DMS 273 (cell line): ENCODE measurements at regions not wholly inside any gene's neighbourhood (a gene's known extent, or its start where the extent isn't known, plus 50 kb on each side); places are given as distances from the start of the nearest gene placed in this dataset.
A peak's percentile ranks its signal among the peaks of the same experiment; 100 is the strongest.

Experiments
- DNase-seq: peaks from one replicate; lab custom pipeline; 2025; ENCODE audit not compliant: unreplicated experiment; lab: John Stamatoyannopoulos, UW

DNA sequence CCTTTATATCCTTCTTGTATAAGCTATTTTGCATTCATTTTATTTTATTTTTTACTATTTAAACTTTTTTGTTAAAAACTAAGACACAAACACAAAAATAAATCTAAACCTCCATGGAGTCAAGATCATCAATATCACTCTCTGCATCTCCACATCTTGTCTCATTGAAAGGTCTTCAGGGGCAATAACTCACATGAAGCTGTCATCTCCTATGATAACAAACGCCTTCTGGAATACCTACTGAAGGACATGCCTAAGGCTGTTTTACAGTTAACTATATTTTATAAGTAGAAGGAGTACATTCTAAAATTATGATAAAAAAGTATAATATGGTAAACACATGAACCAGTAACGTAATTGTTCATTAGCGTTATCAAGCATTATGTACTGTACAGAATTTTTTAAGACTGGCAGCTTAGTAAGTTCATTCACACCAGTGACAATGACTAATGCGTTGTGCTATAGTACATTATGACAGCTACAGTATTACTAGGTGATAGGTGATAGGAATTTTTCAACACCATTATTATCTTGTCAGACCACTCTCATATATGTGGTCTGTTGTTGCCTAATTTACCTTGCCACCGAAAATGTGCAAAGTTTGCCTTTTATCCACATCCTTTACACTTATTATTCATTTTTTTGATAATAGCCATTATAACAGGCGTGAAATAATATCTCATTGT, 390.7 kb upstream of the SLITRK1 start:
- DNase-seq, result no peak

DNA sequence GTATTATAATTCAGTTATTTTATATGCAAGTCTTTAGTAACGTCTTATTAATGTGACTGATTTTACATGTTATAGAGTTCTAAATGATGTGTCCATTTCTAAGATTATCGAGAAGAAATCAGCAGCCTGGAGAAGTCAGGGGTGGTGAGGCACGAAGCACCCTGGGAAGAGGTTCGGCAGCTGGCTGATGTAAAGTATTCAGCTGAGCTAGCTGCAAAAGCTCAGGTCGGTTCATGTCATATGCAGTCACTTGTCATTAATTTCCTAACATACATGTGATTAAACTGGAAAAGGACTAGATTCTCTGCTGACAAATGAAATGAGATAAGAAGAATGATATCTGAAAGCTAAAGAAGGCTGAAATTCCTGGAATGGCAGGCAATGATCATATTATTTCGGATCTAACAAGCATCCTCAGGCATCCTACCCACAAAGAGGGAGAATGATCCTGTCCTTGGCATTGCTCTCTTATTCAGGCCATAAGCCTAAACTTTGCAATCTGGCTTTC, 383.0 kb upstream of the SLITRK1 start:
- no peak for DNase-seq

DNA sequence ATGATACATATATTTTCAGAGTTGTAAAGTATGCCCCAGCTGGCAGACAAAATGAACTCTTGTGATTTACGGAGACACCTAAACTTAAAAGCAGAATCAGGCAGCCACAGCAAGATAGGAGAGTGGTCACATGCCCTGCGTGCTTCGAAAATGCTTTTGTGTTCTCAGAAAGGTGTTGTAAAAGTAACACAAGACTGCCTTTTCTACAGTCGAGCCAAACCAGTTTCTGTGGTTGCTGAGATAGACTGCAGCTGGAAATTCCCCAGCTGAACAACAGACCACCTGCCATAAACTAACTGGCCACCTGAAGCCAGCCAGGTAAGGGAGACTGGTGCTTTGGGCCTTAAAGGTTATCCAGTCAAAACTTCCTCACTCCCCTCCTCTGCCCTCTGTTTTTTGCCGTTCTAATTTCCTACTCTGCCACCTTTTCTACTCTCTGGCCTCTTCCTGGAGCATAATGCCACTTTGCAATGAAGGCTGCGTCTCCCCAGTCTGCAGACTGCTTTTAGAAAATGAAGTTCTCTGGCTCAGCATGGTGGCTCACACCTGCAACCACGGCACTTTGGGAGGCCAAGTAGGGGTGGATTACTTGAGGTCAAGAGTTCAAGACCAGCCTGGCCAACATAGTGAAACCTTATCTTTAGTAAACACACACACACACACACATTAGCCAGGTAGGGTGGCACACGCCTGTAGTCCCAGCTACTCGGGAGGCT, 381.2 kb upstream of the SLITRK1 start:
- DNase-seq, result no peak

DNA sequence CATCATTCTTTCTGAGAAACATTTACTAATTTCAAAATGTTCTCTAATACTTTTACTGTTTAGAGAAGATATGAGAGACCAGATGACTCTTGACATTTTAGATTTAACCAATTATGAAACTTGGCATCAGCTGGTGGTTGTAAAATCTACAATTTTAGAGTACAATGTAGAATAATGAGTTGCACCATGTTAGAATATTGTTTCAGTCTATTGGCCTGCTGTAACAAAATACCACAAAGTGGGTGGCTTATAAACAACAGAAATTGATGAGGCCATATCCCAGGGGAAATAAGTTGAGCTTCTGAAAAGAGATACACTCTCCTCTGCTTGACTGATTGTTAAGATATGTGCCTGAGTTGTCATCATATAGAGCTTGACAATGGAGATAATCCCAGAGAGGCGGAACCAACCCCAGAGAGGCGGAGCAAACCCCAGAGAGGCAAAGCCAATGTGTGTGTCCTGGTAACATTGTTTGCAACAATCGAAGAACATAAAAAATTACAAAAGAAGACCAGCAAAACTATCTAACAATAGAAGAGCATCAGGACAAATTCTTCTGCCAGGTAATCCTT, 373.0 kb upstream of the SLITRK1 start:
- DNase-seq, result no peak

DNA sequence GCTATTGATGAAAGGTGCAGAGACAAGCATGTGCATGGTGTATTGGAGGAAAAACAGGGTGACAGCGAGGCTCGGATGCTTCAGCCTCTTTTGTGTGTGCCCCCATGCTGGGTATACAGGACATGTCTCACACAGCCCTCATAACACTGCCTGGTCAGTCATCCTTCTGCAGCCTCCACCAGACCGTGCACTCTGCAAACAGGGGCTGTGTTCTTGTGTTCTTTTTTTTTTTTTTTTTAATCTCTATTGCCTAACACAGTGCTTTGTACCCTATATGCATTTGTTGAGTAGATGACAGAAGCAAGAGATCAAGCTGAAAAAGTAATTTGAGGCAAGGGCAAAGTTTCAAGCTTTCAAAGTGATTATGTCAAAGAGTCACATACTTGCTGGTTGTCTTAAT, 367.2 kb upstream of the SLITRK1 start:
- no peak for DNase-seq

DNA sequence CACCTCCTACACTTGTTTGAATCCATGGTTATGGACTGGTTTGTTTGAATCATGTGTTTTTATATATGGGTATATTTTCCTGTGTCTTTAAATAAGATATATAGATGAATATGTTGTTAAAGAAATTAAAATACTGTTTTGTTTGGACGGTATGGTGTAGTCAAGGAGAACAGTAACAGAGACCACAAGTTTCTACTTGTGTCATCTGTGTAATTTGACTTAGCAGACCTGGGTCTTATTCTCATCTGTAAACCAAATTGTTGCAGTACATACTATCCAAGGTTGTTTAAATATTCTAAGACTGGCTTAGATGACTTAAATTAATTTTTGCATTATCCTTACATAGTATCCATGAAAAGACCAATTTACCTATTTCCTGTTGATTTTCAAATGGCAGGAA, 361.1 kb upstream of the SLITRK1 start:
- no peak for DNase-seq

DNA sequence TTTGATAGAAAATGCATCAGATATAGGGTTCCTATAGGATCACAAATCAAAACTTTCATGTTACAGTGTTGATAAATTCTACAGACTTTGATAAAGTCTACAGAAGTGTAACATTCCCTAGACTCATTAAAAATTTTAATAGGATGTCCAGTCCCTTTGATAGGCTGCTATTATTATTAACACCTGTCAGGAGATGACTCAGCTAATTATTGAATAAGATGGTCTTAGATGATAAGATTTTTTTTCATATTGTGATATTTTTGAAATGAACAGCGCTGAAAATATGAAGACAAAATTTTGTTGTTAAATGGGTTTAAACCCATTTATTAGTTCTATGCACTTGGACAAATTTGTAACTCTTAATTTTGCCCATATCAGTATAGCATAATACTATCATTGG, 356.8 kb upstream of the SLITRK1 start:
- DNase-seq, result no peak

DNA sequence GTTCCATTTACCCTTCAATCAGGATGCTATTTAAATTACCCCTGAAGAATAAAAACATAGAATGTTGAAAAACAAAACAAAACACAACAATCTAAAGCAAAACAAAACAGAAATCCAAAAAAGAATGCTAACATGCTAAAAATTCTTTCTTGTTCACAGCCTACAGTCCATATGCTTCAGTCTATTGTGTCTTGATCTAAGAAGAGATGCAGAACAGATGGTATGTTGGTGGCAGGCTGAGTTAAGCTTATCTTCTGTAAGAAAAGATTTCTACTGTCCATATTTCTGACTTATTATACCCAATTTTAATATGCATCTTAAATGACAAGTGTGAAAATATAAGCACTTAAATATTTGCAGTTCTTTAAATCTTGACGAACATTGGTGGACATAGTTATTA, 356.1 kb upstream of the SLITRK1 start:
- peak; percentile 42 for DNase-seq

DNA sequence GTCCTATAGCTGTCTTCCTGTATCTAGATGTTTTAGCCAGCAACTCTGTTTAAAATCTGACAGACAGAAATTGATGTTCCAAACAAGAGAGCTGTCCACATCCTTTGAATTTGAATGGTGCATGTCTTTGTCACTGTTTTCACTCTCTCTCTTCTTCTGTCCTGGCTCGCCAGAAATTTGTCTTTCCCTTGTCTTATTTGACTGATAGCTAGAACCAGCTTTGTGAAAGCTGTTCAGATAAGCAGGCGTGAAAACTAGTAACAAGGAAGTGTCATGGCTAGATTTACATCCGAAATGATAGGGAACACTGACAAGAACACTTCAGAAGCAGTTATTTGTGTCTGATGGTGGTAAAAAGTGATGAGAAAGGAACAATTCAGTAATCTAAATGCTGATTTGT, 354.9 kb upstream of the SLITRK1 start:
- DNase-seq, result peak; percentile 8

DNA sequence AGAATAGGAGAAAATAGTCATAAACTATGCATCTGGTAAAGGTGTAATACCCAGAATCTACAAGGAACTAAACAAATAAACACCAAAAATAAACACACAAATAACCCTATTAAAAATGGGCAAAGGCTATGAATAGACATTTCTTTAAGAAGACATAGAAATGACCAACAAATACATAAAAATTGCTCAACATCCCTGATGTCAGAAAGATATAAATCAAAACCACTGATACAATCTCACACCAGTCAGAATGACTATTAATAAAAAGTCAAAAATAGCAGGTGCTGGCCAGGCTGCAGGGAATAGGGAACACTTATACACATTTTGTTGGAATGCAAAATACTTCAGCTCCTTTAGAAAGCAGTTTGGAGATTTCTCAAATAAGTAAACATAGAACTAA, 352.1 kb upstream of the SLITRK1 start:
- DNase-seq, result no peak

DNA sequence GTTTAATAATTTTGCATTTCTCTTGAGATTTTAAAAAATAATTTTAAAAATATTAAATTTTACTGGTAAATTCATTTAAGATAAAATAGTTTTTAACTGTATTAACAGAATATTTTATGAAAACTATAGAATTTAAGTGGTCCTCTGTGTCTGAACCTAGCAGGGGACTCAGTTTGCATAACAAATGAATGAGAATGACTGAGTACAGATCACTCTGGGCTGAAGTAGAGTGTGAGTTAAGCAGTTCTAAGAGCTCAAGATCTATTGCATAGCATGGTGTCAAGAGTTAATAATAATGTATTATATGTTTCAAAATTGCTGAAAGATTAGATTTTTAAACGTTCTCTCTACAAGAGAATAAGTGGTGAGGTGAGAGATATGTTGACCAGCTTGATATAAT, 348.3 kb upstream of the SLITRK1 start:
- DNase-seq, result no peak

DNA sequence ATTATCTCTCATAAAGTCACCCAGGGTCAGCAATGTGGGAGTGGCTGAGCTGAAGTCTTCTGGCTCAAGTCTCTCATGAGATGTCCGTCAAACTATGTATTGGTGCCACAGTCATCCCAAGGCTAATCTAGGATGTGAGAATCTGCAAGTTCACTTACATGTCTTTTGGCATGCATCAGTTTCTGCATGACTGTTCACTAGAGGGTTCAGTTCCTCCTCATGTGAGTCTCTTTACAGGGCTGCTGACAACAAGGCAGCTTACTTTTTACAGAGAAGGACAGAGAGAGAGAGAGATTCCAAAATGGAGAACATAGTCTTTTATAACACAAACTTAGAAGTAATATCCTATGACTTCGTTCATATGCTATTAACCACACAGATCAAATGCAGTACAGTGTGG, 328.8 kb upstream of the SLITRK1 start:
- no peak for DNase-seq

DNA sequence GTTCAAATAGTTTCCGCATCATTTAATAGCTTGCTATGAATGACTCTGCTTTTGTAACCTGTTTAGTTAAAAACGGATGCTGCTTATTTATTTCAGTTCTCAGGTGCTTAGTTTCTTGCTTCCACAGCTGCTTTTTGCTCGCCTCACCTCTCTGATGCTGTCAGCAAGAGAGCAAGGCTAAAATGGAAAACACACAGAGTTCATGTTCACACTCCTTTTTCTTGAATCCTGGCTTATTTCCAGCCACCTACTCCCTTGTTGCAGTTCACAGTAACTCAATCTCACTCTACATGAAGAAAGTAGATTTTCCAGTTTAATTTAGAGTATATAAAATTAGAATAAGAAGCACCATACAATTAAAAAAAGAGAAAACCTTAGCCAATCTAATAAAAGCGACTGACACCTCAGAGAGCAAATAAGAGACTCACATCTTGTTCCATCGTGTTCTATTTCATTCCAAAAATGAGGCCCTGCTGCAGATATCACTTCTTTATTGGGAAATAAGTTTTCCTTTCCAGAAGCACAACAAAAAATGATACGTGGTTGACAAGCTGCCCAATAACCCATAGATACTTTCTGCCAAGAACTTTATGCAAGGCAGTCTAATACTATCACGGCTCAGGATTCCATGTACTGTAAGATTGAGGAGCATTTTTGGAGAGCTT, 326.1 kb upstream of the SLITRK1 start:
- no peak for DNase-seq

DNA sequence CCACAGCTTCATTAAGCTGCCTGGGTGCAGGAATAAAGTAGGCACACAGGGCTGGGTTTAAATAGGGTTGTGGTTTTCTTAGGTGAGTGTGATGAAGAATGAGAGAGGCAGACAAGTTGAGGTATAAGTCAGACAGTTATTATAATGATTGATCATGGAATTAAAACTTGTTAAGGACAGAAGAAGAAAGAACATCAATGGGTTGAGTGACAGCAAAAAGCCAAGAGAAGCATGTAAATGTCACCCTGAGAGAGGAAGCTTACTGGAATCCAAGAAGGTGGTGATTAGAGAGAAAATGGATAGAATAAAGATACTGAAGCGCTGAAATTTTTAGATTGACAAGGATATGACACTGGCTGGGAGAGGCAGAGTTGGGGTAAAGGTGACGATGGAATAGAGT, 325.2 kb upstream of the SLITRK1 start:
- DNase-seq, result no peak

DNA sequence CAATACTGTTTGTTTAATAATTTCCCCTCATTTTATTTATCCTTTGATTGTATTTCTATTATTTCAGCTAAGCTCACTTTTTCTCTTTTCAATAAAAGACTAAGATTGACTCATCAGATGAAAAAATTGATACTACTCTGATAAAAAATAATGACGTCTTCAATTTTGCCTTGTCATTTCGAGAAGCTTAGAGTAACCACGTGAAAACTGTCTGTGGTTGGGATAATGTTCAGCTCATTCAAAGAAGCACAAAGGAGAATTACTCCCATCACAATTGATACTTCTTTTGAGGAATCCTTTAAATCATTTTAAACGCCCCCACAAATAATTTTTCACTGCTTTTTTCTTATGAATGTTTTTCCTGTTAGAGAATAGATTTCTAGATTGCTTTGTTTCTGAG, 318.7 kb upstream of the SLITRK1 start:
- no peak for DNase-seq

DNA sequence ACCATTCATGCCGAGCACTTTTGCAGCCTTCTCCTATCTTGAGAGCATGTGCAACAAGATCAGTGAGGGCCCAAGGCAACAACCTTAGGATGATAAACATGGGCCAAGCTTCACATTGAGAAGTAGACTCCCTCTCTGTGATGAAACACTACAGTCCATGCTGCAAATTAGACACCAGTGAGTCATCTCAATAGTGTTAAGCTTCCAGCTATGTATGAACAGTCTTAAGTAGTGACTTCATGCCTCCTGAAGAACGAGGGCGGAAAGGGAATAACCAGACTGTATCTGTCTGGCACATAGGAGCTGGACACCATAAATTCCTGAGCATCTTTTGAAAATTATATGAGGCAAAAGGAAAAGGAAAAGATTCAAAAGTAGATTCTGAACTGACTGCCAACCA, 309.9 kb upstream of the SLITRK1 start:
- DNase-seq, result no peak

DNA sequence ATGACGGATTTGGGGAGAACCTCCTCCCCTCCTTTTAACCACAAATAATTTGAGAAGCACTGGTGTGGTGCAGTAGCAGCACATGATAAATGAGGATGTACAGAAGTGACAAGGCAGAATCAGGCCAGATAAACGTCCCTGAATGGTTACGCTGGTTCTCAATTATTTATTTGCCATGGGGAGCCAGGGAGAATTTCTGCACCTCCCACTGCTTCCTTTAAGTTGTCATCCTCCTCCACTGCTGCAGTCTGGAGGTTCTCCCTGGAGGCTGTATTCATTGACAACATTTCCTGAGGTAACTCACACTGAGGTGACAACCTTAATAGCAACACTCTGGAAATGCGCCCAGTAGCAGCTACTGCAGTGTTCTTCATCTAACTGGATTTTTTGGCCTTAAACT, 308.9 kb upstream of the SLITRK1 start:
- no peak for DNase-seq

DNA sequence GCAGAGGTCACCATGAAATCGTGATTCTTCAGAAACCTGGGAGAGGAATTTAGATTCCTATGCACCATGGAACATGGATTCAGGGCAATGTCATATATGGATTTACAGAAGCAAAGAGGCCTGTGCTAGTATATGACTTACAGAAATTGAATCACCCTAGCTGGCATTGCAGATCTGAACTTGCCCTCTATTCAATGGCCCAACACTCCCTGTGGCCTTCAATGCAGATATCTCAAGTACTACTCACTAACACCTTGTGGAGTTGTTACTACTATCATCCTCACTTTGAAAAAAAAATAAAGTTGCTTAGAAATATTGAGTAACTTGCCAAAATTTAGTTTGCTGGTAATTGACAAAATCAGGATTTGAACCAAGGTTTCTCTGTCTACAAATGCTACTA, 305.4 kb upstream of the SLITRK1 start:
- DNase-seq, result no peak

DNA sequence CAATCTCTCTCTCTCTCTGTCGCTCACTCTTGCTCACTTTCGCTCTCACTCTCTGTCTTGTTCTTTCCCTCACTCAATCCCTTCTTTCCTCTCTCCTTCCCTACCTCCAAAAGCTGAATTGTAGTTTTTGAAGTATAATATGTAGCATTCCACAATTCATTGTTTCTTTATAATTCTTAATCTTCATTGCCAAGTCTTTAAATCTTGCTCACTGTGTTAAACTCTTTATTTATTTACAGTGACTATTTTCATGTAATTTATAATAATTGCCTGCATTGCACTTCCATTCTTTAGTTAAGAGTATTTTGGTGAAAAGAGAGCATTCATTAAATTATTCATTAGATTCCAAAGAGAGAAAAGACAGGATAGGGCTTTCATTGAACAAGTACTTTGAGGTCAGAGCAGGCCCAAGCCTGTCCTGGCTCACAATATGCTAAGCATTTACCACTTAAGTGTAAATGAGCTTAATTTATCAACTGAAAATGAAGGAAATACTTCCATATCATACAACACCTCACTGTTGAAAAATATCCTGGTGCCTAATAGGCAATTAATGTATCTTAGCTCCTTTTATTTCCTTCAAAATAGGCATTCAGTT, 257.4 kb upstream of the SLITRK1 start:
- DNase-seq, result peak; percentile 18

DNA sequence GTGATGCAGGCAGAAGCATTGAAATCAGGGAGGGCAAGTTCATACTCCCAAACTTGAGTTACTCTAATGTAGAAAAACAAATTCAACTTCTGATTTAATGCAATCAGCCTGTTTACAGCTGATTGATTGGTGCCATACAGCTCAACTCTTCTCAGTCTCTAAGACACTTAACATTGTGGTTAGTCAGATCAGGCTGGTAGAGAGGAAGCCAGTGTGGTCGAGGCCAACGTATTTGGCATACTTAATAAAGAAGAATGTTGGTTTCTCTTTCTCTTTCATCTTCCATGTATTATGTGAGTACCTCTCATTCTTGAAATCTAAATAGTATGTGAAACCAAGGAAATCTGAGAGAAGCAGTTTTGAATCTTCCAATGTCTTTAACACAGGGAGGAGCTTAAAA, 255.0 kb upstream of the SLITRK1 start:
- DNase-seq, result no peak

DNA sequence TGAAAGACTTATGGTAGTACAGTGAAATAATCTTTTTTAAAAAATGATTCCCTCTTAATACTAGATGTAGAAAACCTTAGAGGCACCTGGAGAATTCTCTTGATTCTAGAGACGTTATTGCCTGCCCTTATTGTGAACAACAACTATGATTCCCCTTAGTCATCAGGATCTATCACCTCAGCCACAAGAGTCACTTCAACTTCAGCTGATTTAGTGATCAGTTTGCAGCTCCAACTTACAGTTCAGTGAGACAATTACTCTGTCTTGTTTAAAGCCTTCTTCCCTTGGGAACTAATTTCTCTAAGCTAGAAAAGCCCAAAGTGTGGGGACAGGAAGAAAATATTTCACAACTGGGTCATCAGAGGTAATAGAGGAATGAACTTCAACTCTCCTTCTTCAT, 254.3 kb upstream of the SLITRK1 start:
- no peak for DNase-seq

DNA sequence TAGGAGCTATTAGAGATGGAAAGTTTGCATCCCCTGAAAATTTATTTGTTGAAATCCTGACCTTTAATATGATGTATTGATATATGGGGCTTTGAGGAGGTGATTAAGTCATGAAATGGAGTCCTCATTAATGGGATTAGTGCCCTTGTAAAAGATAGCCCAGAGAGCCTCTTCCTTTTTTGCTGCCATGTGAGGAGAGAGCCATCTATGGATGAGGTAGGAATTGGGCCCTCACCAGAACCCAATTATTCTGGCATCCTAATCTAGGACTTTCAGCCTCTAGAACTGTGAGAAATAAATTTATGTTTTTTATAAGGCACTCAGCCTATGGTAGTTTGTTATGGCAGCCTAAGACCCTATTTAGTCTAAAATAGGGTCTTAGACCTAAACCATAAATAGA, 250.2 kb upstream of the SLITRK1 start:
- no peak for DNase-seq
